Hepatocyte (in vitro differentiated cells): ENCODE measurements at regions not wholly inside any gene's neighbourhood (a gene's known extent, or its start where the extent isn't known, plus 50 kb on each side); places are given as distances from the start of the nearest gene placed in this dataset.
A peak's percentile ranks its signal among the peaks of the same experiment; 100 is the strongest.

Source experiments
- DNase-seq: peaks from one replicate; pipeline ENCODE4 v3.0.0-alpha.2; 2016; ENCODE audit warnings: low spot score
- H2AFZ ChIP-seq: fragments of 200-600 bp; sonication (generic); 2 replicates; pipeline ENCODE4 v1.6.0; 2016; ENCODE audit warnings: antibody characterized with exemption, mild to moderate bottlenecking
- H3K27ac ChIP-seq: fragments of 200-600 bp; sonication (generic); 2 replicates; pipeline ENCODE4 v1.5.1; 2016; ENCODE audit warnings: mild to moderate bottlenecking
- H3K27me3 ChIP-seq: fragments of 200-600 bp; sonication (generic); 2 replicates; pipeline ENCODE4 v1.6.1; 2016
- H3K36me3 ChIP-seq: fragments of 200-600 bp; sonication (generic); replicated peaks from 2 replicates; pipeline ENCODE4 v1.5.1; 2016; ENCODE audit warnings: low read depth; ENCODE audit not compliant: insufficient read depth
- H3K4me1 ChIP-seq: fragments of 200-600 bp; sonication (generic); 2 replicates; pipeline ENCODE4 v1.5.1; 2016; ENCODE audit warnings: mild to moderate bottlenecking, moderate library complexity; ENCODE audit not compliant: insufficient read depth
- H3K4me2 ChIP-seq: fragments of 200-600 bp; sonication (generic); 2 replicates; pipeline ENCODE4 v1.6.0; 2016
- H3K4me3 ChIP-seq: fragments of 200-600 bp; sonication (generic); 2 replicates; pipeline ENCODE4 v1.5.1; 2016; ENCODE audit warnings: mild to moderate bottlenecking
- H3K79me2 ChIP-seq: fragments of 200-600 bp; sonication (generic); 2 replicates; pipeline ENCODE4 v1.6.0; 2017; ENCODE audit warnings: mild to moderate bottlenecking
- H3K9me2 ChIP-seq: fragments of 200-600 bp; sonication (generic); replicated peaks from 2 replicates; pipeline ENCODE4 v1.6.0; 2017; ENCODE audit warnings: mild to moderate bottlenecking; ENCODE audit not compliant: insufficient read depth
- H3K9me3 ChIP-seq: fragments of 200-600 bp; sonication (generic); 2 replicates; pipeline ENCODE4 v1.5.1; 2016; ENCODE audit warnings: low read depth, mild to moderate bottlenecking
- H4K20me1 ChIP-seq: fragments of 200-600 bp; sonication (generic); 2 replicates; pipeline ENCODE4 v1.6.0; 2016; ENCODE audit warnings: mild to moderate bottlenecking; ENCODE audit not compliant: insufficient read depth, poor library complexity, severe bottlenecking
- CTCF ChIP-seq: fragments of 200-600 bp; sonication (generic); IDR thresholded peaks from 2 replicates; pipeline ENCODE4 v1.5.1; 2016; ENCODE audit warnings: antibody characterized with exemption, mild to moderate bottlenecking; ENCODE audit not compliant: poor library complexity
- EZH2 ChIP-seq: fragments of 200-600 bp; sonication (generic); IDR thresholded peaks from 2 replicates; pipeline ENCODE4 v1.6.1; 2016; ENCODE audit warnings: antibody characterized with exemption, mild to moderate bottlenecking, borderline replicate concordance
- EZH2phosphoT487 ChIP-seq: fragments of 200-600 bp; sonication (generic); IDR thresholded peaks from one replicate; pipeline ENCODE4 v1.6.1; 2018; ENCODE audit warnings: antibody characterized with exemption, mild to moderate bottlenecking, low read depth, moderate library complexity; ENCODE audit not compliant: unreplicated experiment, severe bottlenecking
- whole genome bisulfite sequencing: methylation state at CpG from one replicate; pipeline ENCODE4 v1.1.6; 2016; ENCODE audit warnings: low lambda C conversion rate; ENCODE audit errors: missing lambda C conversion rate; 5-methylcytosine and 5-hydroxymethylcytosine counted together

- no peak overlapping the region for H3K4me2 ChIP-seq
- no peak for TF ChIP-seq CTCF
- TF ChIP-seq EZH2 = no peak
- no peak for TF ChIP-seq EZH2phosphoT487
- no peaks in the 10 kb centered on the region for H3K9me2 ChIP-seq
- no peak overlapping the region for H2AFZ ChIP-seq
- DNase-seq = peak; percentile 76
- H3K36me3 ChIP-seq = no peaks in the 10 kb centered on the region
- H3K9me3 ChIP-seq = no peaks in the 10 kb centered on the region
- peaks cover 7% of the 10 kb centered on the region for H3K4me1 ChIP-seq
- no peak overlapping the region for H3K4me3 ChIP-seq
- WGBS = 69% methylated on average over 9 of the region's 13 CpGs
- no peaks in the 10 kb centered on the region for H4K20me1 ChIP-seq
- no peaks in the 10 kb centered on the region for H3K27me3 ChIP-seq
- peak overlapping the region; percentile 69 for H3K27ac ChIP-seq
- no peaks in the 10 kb centered on the region for H3K79me2 ChIP-seq
Measured at GRCh38 chr22:27662359-27663301, 138.9 kb downstream of the MN1 start.

GRCh38 chr22:27663812-27664211 lies 137.7 kb downstream of the MN1 start:
- Histone ChIP-seq H3K36me3 (no peaks in the 10 kb centered on the region), H3K79me2 (no peaks in the 10 kb centered on the region), H3K9me3 (no peaks in the 10 kb centered on the region), H3K4me1 (peaks cover 9% of the 10 kb centered on the region), H3K27ac (peak overlapping the region; percentile 69), H4K20me1 (no peaks in the 10 kb centered on the region), H3K4me3 (no peak overlapping the region), H3K4me2 (no peak overlapping the region), H3K9me2 (no peaks in the 10 kb centered on the region), H3K27me3 (no peaks in the 10 kb centered on the region), H2AFZ (no peak overlapping the region)
- DNase-seq = no peak
- 50% methylated on average over 5 of the region's 5 CpGs for WGBS
- TF ChIP-seq CTCF = no peak
- TF ChIP-seq EZH2 = no peak
- no peak for TF ChIP-seq EZH2phosphoT487

DNA sequence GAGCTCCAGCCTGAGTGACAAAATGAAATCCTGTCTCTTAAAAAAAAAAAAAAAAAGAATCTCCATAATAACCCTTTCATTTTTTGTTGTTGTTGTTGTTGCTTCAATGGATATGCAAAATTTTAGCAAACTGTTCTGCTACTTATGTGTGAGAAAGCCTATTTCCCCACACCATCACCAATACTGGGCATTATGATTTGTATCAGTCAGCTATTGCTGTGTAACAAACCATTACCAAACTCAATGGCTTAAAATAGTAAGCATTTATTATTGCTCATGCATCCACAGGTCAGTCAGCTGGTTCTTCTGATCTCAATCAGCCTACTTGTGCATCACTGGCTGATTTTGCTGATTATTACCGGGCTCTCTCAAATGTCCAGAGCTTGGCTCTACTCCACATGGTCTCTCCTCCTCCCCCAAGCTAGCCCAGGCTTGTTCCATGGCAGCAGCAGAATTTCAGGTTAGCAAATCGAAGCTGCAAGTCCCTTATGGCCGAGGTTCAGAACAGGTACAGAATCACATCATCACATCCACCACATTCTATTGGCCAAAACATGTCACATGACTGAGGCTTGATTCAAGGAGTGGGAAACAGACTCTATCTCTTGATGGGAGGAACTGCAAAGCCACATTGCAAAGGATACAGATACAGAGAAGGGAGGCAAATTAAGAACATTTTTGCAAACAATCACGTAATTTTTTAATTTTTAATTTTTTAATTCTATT lies 135.1 kb downstream of the MN1 start:
- no peaks in the 10 kb centered on the region for H3K79me2 ChIP-seq
- DNase-seq = no peak
- H3K4me1 ChIP-seq = peaks cover 29% of the 10 kb centered on the region
- no peaks in the 10 kb centered on the region for H4K20me1 ChIP-seq
- no peaks in the 10 kb centered on the region for H3K9me2 ChIP-seq
- 97% methylated on average over 4 of the region's 4 CpGs for WGBS
- no peak overlapping the region for H3K4me2 ChIP-seq
- no peak overlapping the region for H3K27ac ChIP-seq
- no peaks in the 10 kb centered on the region for H3K36me3 ChIP-seq
- H3K27me3 ChIP-seq = no peaks in the 10 kb centered on the region
- no peaks in the 10 kb centered on the region for H3K9me3 ChIP-seq
- TF ChIP-seq EZH2 (no peak), EZH2phosphoT487 (no peak), CTCF (no peak)
- H2AFZ ChIP-seq = no peak overlapping the region
- no peak overlapping the region for H3K4me3 ChIP-seq
